ENCODE measurements at regions not wholly inside any gene's neighbourhood (a gene's known extent, or its start where the extent isn't known, plus 50 kb on each side); places are given as distances from the start of the nearest gene placed in this dataset.

DNA sequence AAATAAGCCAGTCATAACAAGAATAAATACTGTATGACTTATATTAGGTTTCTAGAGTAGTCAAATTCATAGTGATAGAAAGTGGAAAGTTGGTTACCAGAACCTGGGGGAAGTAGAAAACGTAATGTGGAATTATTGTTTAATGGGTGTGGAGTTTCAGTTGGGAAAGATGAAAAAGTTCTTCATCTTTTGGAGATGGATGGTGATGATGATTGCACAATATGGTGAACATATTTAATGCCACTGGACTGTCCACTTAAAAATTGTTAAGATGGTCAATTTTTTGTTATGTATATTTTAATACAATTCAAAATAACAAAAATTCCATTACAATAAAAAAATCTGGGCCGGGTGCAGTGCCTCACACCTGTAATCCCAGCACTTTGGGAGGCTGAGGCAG lies 289.6 kb downstream of the ZIC3 start:
- TF ChIP-seq, protein P1, sequence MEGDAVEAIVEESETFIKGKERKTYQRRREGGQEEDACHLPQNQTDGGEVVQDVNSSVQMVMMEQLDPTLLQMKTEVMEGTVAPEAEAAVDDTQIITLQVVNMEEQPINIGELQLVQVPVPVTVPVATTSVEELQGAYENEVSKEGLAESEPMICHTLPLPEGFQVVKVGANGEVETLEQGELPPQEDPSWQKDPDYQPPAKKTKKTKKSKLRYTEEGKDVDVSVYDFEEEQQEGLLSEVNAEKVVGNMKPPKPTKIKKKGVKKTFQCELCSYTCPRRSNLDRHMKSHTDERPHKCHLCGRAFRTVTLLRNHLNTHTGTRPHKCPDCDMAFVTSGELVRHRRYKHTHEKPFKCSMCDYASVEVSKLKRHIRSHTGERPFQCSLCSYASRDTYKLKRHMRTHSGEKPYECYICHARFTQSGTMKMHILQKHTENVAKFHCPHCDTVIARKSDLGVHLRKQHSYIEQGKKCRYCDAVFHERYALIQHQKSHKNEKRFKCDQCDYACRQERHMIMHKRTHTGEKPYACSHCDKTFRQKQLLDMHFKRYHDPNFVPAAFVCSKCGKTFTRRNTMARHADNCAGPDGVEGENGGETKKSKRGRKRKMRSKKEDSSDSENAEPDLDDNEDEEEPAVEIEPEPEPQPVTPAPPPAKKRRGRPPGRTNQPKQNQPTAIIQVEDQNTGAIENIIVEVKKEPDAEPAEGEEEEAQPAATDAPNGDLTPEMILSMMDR (IDR thresholded peaks at IDR 0.05; ENCODE audit: insufficient read depth, low read depth, low read length), result no peak
- TF ChIP-seq EZH2 (IDR thresholded peaks at IDR 0.05; ENCODE audit: insufficient read depth, low read length), result no peak

All from astrocyte (in vitro differentiated cells and primary cell).